ENCODE measurements at regions not wholly inside any gene's neighbourhood (a gene's known extent, or its start where the extent isn't known, plus 50 kb on each side); places are given as distances from the start of the nearest gene placed in this dataset.

- no peak for TF ChIP-seq CTCF (IDR thresholded peaks at IDR 0.05)
- TF ChIP-seq SMAD4 (CRISPR knock-in tag; IDR thresholded peaks at IDR 0.05) = no peak
- no peak for TF ChIP-seq NR2C2 (CRISPR knock-in tag; IDR thresholded peaks at IDR 0.05)
- no peak for TF ChIP-seq ZBTB43 (CRISPR knock-in tag; IDR thresholded peaks at IDR 0.05)
- no peak for TF ChIP-seq TEAD4 (CRISPR knock-in tag; IDR thresholded peaks at IDR 0.05)
- no peak for TF ChIP-seq PRDM15 (CRISPR knock-in tag; IDR thresholded peaks at IDR 0.05)
- TF ChIP-seq ATF1 (CRISPR knock-in tag; IDR thresholded peaks at IDR 0.05) = no peak
- no peak for TF ChIP-seq ELF4 (CRISPR knock-in tag; IDR thresholded peaks at IDR 0.05; ENCODE audit: low read depth)
- TF ChIP-seq IRF2 (CRISPR knock-in tag; IDR thresholded peaks at IDR 0.05; ENCODE audit: borderline replicate concordance, low read depth) = no peak
- no peak for TF ChIP-seq NR1H2 (CRISPR knock-in tag; IDR thresholded peaks at IDR 0.05)
- no peak for TF ChIP-seq RELA (CRISPR knock-in tag; IDR thresholded peaks at IDR 0.05; ENCODE audit: borderline replicate concordance)
- no peak for TF ChIP-seq NR3C1 (CRISPR knock-in tag; conservative IDR thresholded peaks at IDR 0.05; ENCODE audit: low read depth)
- no peak for TF ChIP-seq AFF4 (CRISPR knock-in tag; IDR thresholded peaks at IDR 0.05; ENCODE audit: borderline replicate concordance)
Measured at GRCh38 chr3:65101450-65101849, 413.6 kb upstream of the ADAMTS9 start.

Data from WTC11 (cell line).